Spinal cord (tissue), 9 donors: ENCODE measurements at regions not wholly inside any gene's neighbourhood (a gene's known extent, or its start where the extent isn't known, plus 50 kb on each side); places are given as distances from the start of the nearest gene placed in this dataset.

Experiments
- DNase-seq, 6 donors: peaks; one replicate each; pipeline versions ENCODE4 v3.0.0 to v3.0.0-alpha.2; 2013 to 2015; ENCODE audit warnings: low spot score in 6 of 6, low read depth in 4 of 6
- H3K27ac ChIP-seq: one replicate; pipeline ENCODE4 v1.5.1; 2013; ENCODE audit warnings: low read depth, low read length, control low read depth
- H3K27me3 ChIP-seq: one replicate; pipeline ENCODE4 v1.6.1; 2013; ENCODE audit warnings: low read length; ENCODE audit not compliant: control insufficient read depth, insufficient read depth
- H3K36me3 ChIP-seq: one replicate; pipeline ENCODE4 v1.6.1; 2013; ENCODE audit warnings: low read length; ENCODE audit not compliant: control insufficient read depth, insufficient read depth
- H3K4me1 ChIP-seq: one replicate; pipeline ENCODE4 v1.6.1; 2013; ENCODE audit warnings: low read length; ENCODE audit not compliant: control insufficient read depth, insufficient read depth
- H3K4me3 ChIP-seq: one replicate; pipeline ENCODE4 v1.5.1; 2013; ENCODE audit warnings: low read depth, low read length, control low read depth
- H3K9me3 ChIP-seq: one replicate; pipeline ENCODE4 v1.6.1; 2013; ENCODE audit warnings: low read length; ENCODE audit not compliant: control insufficient read depth, insufficient read depth
- WGBS: methylation state at CpG from one replicate; pipeline ENCODE4 v1.1.5; 2013; ENCODE audit warnings: missing lambda C conversion rate; ENCODE audit not compliant: insufficient coverage; 5-methylcytosine and 5-hydroxymethylcytosine counted together
- donor health status: healthy.

DNA sequence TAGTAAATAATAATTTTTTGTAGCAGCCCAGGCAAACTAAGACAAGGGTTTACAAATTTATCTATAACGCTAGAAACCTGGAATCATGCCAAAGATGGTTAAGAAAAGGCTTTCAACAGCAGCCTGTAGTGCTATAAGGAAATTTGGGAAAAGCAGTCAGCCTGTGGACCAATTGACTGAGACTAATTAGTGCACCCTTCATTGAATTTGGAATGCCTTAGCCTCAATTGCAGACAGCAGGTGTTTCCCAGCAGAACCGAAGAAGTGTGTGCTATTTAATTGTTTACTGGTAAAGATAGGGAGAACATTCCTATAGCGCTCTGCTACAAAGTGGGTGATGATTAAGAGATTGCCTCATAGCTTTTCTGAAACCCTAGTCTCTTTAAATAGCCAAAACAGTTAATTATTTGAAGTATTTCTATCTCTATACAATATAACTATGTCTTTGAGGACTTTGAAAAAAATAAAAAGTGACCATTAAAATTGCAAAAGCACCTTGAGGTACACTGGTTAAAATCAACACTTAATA is 1884.3 kb upstream of the PCDH20 start:
- WGBS = no CpG with 5 or more reads among the region's 3 CpGs
- no peaks in the 10 kb centered on the region for H3K27me3 ChIP-seq

GRCh38 chr13:63297163-63297562 is 1881.5 kb upstream of the PCDH20 start:
- Histone ChIP-seq H3K4me1 (no peaks in the 10 kb centered on the region), H3K27me3 (no peaks in the 10 kb centered on the region), H3K4me3 (no peak overlapping the region), H3K27ac (no peak overlapping the region), H3K36me3 (no peaks in the 10 kb centered on the region), H3K9me3 (no peaks in the 10 kb centered on the region)
- DNase-seq = peak in 1 of 6 donors; percentile 22
- no CpG with 5 or more reads among the region's 2 CpGs for WGBS

More for the DNA sequence above, 1884.3 kb upstream of the PCDH20 start:
- peak in 4 of 6 donors; percentile 7 to 89 (median 12) for DNase-seq
- H3K27ac ChIP-seq = no peak overlapping the region
- H3K4me3 ChIP-seq = no peak overlapping the region
- no peaks in the 10 kb centered on the region for H3K4me1 ChIP-seq
- H3K36me3 ChIP-seq = no peaks in the 10 kb centered on the region
- no peaks in the 10 kb centered on the region for H3K9me3 ChIP-seq

GRCh38 chr13:63291701-63292100 is 1876.1 kb upstream of the PCDH20 start:
- no peak overlapping the region for H3K27ac ChIP-seq
- no peak overlapping the region for H3K4me3 ChIP-seq
- WGBS = no CpG with 5 or more reads among the region's 5 CpGs

GRCh38 chr13:63288576-63288975 is 1872.9 kb upstream of the PCDH20 start:
- no peaks in the 10 kb centered on the region for H3K27me3 ChIP-seq
- H3K9me3 ChIP-seq = no peaks in the 10 kb centered on the region
- 83% methylated on average over 1 of the region's 2 CpGs for WGBS
- H3K4me3 ChIP-seq = no peak overlapping the region
- no peak for DNase-seq
- H3K4me1 ChIP-seq = no peaks in the 10 kb centered on the region
- no peak overlapping the region for H3K27ac ChIP-seq
- no peaks in the 10 kb centered on the region for H3K36me3 ChIP-seq

More at GRCh38 chr13:63291701-63292100, 1876.1 kb upstream of the PCDH20 start:
- Histone ChIP-seq H3K9me3 (no peaks in the 10 kb centered on the region), H3K4me1 (no peaks in the 10 kb centered on the region), H3K27me3 (no peaks in the 10 kb centered on the region), H3K36me3 (no peaks in the 10 kb centered on the region)
- DNase-seq = no peak

DNA sequence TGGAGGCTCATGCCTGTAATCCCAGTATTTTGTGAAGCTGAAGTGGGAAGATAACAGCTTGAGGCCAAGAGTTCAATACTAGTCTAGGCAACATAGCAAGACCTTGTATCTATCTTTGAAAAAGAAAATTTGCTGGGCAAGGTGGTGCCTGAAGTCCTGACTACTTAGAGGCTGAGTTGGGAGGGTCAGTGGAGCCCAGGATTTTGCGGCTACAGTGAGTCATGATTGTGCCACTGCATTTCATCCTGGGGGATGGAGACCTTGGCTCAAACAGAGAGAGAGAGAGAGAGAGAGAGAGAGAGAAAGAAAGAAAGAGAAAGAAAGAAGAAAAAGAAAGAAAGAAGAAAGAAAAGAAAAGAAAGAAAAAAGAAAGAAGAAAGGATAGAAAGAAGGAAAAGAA is 1872.3 kb upstream of the PCDH20 start:
- Histone ChIP-seq H3K4me1 (no peaks in the 10 kb centered on the region), H3K36me3 (no peaks in the 10 kb centered on the region), H3K27ac (no peak overlapping the region), H3K27me3 (no peaks in the 10 kb centered on the region), H3K9me3 (no peaks in the 10 kb centered on the region), H3K4me3 (no peak overlapping the region)
- no peak for DNase-seq
- WGBS = 100% methylated on average over 1 of the region's 1 CpG

DNA sequence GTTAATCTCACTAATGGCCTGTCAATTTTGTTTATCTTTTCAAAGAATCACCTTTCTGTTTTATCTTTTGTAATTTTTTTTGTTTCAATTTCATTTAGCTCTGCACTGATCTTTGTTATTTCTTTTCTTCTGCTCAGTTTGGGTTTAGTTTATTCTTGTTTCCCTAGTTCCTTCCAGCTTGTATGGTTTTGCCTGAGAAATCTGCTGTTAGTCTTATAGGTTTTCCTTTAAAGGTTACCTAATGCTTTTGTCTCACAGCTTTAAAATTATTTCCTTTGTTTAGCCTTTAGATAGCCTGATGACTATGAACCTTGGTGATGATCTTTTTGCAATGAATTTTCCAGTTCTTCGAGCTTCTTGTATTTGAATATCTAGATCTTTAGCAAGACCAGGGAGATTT is 1869.8 kb upstream of the PCDH20 start:
- no CpG with 5 or more reads among the region's 1 CpG for WGBS

GRCh38 chr13:63279136-63279535 is 1863.5 kb upstream of the PCDH20 start:
- H3K27me3 ChIP-seq = no peaks in the 10 kb centered on the region
- no CpG with 5 or more reads among the region's 2 CpGs for WGBS
- DNase-seq = no peak

More for the DNA sequence above, 1869.8 kb upstream of the PCDH20 start:
- H3K4me3 ChIP-seq = no peak overlapping the region
- DNase-seq = no peak
- no peaks in the 10 kb centered on the region for H3K36me3 ChIP-seq
- H3K9me3 ChIP-seq = no peaks in the 10 kb centered on the region
- no peak overlapping the region for H3K27ac ChIP-seq
- H3K4me1 ChIP-seq = no peaks in the 10 kb centered on the region
- H3K27me3 ChIP-seq = no peaks in the 10 kb centered on the region

DNA sequence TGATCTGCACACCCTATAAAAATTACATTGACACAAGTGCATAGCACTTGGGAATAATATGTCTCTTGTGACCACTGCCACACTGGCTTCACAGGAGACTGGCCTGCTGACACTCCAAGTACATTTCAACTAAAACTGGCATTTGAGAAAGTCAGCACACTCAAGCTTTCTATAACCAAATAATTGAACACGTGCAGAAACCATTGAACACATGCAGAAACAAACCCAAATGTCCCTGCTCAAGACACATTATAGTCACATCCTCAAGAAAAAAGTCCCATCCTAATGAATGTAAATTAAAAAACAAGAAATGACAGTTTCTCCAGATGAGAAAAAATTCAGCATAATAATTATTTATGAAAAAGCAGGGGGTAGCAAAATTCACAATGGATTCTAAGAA is 1859.1 kb upstream of the PCDH20 start:
- H3K27me3 ChIP-seq = no peaks in the 10 kb centered on the region
- H3K4me3 ChIP-seq = no peak overlapping the region
- WGBS = 83% methylated on average over 1 of the region's 1 CpG
- H3K36me3 ChIP-seq = no peaks in the 10 kb centered on the region
- DNase-seq = no peak
- H3K9me3 ChIP-seq = no peaks in the 10 kb centered on the region
- H3K4me1 ChIP-seq = no peaks in the 10 kb centered on the region
- no peak overlapping the region for H3K27ac ChIP-seq

More at GRCh38 chr13:63279136-63279535, 1863.5 kb upstream of the PCDH20 start:
- Histone ChIP-seq H3K4me1 (no peaks in the 10 kb centered on the region), H3K4me3 (no peak overlapping the region), H3K9me3 (no peaks in the 10 kb centered on the region), H3K27ac (no peak overlapping the region), H3K36me3 (no peaks in the 10 kb centered on the region)

GRCh38 chr13:63249411-63250187 is 1834.0 kb upstream of the PCDH20 start:
- no peak for DNase-seq
- Histone ChIP-seq H3K4me3 (no peak overlapping the region), H3K36me3 (no peaks in the 10 kb centered on the region), H3K27me3 (no peaks in the 10 kb centered on the region), H3K4me1 (no peaks in the 10 kb centered on the region), H3K9me3 (no peaks in the 10 kb centered on the region), H3K27ac (no peak overlapping the region)
- 94% methylated on average over 5 of the region's 9 CpGs for WGBS
